ENCODE measurements at regions not wholly inside any gene's neighbourhood (a gene's known extent, or its start where the extent isn't known, plus 50 kb on each side); places are given as distances from the start of the nearest gene placed in this dataset.

- TF ChIP-seq CTCF (IDR thresholded peaks at IDR 0.05): no peak
- TF ChIP-seq POLR2A (IDR thresholded peaks at IDR 0.05): no peak
These were observed 70.6 kb downstream of the SMPDL3A start for GRCh38 chr6:122859676-122860075.
